ENCODE measurements at regions not wholly inside any gene's neighbourhood (a gene's known extent, or its start where the extent isn't known, plus 50 kb on each side); places are given as distances from the start of the nearest gene placed in this dataset.

GRCh38 chr10:108753326-108753725, 1170.0 kb downstream of the XPNPEP1 start:
- in situ Hi-C loops (cut with HindIII; ENCODE audit: low sequenced_read_pairs): no loop called here

DNA sequence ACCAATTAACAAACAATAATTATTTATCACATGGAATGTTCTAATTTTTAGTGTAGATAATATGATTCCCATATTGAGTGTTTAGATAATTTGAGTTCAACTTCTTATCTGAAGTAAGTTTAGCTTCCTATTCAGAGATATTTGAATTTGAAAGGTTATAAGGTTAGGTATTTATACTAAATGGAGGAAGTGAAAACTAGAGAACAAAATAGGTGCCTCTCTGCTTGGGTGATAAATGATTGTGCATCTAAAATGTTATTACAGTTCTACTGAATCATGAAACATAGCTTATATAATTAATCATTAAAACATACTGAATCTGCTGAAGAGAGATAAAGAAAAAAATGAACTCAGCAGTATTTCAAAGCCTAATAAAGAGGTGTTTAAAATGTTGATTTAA, 1174.3 kb downstream of the XPNPEP1 start:
- in situ Hi-C loops (cut with HindIII; ENCODE audit: low sequenced_read_pairs): no loop called here

- in situ Hi-C loops (cut with HindIII; ENCODE audit: low sequenced_read_pairs): no loop called here
Measured at GRCh38 chr10:108736111-108736510, 1187.2 kb downstream of the XPNPEP1 start.

DNA sequence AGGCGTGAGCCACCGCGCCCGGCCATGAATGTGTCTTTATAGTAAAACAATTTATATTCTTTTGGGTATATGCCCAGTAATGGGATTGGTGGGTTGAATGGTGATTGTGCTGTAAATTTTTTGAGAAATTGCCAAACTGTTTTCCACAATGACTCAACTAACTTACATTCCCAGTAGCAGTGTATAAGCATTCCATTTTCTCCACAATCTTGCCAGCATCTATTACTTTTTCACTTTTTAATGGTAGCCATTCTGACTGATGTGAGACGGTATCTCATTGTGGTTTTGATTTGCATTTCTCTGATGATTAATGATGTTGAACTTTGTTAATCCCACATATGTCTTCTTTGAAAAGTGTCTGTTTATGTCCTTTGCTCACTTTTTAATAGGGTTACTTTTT, 1187.9 kb downstream of the XPNPEP1 start:
- in situ Hi-C loops (cut with HindIII; ENCODE audit: low sequenced_read_pairs): no loop called here

DNA sequence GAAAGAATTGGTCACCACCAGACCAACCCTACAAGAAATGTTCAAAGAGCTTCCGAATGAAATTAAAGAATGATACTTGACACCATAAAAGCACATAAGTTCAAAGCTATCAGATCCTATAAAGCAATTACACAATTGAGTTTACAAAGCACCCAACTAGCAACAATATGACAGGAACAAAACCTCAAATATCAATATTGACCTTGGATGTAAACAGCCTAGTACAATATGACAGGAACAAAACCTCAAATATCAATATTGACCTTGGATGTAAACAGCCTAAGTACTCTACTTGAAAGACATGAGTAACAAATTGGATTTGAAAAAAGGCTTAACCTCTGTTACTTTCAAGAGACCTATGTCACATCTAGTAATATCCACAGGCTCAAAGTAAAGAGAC, 1201.4 kb downstream of the XPNPEP1 start:
- in situ Hi-C loops (cut with HindIII; ENCODE audit: low sequenced_read_pairs): no loop called here

GRCh38 chr10:108716352-108716751, 1207.0 kb downstream of the XPNPEP1 start:
- in situ Hi-C loops (cut with HindIII; ENCODE audit: low sequenced_read_pairs): no loop called here

DNA sequence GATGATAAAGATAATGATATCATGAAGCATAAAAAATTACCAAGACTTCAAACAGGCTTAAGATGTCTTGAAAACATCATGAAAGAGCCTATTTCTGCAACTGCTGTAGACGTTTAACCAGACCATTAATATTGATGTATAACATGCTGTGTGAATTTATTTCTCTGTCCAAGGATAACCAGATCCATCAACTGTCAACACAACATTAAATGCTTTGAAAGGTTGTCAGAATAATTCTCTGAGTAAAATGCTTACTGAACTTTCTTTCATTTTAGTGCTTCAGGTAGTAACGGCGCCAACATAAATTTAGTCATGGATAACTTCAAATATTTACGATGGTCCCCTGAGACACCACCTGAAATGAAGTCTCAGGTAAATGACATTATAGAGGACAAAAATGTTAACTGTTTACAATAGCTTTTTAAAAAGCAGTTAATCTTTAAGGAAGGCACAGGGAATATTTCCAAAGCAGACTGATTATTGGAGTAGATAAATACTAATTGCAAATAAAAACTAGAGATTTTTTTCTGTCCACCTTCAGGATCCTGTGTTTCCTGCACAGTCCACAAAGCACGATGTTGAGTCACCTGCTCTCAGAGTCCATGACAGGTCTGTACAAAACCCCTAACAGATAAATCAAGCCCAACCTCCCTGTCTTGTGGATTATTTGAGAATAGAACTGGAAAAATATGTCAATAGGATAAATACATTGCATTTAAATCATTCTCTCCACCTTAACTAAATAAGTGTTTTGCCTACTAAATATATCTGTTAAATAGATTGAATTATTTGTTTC, 1213.2 kb downstream of the XPNPEP1 start:
- in situ Hi-C loops (cut with HindIII; ENCODE audit: low sequenced_read_pairs): no loop called here

DNA sequence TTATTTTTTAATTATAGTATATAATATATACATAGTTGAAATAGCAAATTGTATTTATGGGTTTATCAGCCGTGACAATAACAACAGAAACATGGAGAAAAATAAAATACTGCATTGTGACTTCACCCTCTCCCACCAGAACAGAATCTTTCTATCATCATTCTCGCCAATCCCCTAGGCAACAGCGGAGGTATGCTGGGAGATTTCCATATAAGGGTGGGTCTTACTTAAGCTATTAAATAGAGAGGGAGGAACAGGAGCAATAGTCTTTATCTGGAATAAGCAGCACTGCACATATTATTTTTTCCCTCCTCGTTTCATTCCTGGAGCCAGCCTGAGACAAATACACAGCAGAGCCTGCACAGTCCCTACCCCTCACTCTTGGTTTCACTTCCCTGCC, 1214.9 kb downstream of the XPNPEP1 start:
- in situ Hi-C loops (cut with HindIII; ENCODE audit: low sequenced_read_pairs): no loop called here

GRCh38 chr10:108696792-108697477, 1226.4 kb downstream of the XPNPEP1 start:
- in situ Hi-C loops (cut with HindIII; ENCODE audit: low sequenced_read_pairs): no loop called here

DNA sequence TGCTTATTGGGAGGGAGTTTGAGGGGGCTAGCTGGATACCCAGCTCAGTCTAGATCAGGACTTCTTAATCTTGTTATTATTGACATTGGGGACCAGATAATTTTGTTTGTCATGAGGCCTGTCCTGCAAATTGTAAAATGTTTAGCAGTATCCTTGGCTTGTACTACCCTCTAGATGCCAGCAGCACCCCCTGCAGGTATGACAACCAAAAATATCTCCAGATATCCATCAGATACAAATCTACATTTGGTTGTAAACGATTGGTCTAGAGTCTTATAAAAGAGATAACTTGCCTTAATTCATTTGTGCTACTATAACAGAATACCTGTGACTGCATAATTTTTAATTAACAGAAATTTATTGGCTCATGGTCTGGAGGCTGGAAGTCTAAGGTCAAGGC, 1232.2 kb downstream of the XPNPEP1 start:
- in situ Hi-C loops (cut with HindIII; ENCODE audit: low sequenced_read_pairs): no loop called here

DNA sequence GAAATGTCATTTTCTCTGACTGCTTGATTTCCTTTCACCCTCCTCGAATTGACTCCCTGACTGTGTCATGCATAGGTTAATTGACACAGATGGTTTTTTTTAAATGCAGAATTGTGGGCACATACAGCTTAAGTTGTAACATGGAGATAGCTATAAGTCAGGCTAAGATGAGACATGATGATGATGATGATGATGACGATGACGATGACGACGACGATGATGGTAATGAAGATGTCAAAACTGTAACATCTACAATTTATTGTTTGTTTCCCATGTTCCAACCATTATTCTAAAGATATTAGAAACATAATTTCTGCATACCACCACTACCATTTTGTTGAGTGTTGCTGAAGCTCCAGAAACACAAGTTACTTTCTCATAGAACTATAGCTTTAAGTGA, 1232.8 kb downstream of the XPNPEP1 start:
- in situ Hi-C loops (cut with HindIII; ENCODE audit: low sequenced_read_pairs): no loop called here

DNA sequence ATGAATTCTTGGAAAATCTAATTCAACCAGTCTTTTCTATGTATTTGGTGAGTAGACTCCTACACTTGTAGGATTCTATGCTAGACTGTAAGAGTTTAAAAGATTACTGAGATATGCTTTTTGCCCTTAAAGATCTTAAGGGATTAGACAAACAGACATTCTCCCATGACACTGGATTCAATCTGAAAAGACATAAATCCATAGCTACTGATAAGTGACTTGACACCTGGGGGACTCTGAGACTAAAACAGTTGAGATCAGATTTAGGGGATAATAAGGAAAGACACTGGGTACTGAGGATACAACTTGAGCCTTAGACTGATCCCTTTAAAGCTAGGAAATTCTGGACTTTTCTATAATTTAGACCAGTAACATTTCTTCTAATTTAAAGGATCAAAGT, 1233.4 kb downstream of the XPNPEP1 start:
- in situ Hi-C loops (cut with HindIII; ENCODE audit: low sequenced_read_pairs): no loop called here

GRCh38 chr10:108688314-108688713, 1235.0 kb downstream of the XPNPEP1 start:
- in situ Hi-C loops (cut with HindIII; ENCODE audit: low sequenced_read_pairs): no loop called here

DNA sequence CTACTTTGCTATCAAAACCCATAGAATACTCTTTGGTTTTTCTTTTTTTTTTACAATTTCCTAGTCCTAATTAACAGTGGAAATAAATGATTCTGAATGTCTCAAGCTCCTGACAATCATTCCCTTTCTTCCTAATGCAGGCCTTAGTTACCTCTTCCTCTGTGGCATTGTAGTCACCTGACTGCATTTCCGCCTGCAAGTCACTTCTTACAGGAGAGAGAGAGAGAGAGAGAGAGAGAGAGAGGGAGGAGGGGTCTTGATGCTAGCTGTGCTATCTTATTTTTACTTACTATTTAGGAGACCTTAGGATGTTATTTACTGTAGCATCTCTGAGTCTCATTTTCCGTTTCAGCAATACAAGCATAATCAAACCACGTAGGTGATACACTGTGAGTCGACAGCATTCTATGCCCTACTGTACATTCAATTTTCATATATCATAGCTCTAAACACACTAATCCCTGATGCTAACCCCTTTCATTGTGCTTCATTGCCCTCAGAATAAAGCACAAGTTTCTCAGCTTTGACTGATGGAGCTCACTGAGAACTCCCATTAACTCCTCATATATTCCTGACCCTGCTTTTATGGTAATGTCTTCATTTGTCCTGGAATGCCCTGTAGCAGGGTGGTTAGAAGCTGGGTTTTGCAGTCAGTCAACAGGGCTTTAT, 1237.3 kb downstream of the XPNPEP1 start:
- in situ Hi-C loops (cut with HindIII; ENCODE audit: low sequenced_read_pairs): no loop called here

DNA sequence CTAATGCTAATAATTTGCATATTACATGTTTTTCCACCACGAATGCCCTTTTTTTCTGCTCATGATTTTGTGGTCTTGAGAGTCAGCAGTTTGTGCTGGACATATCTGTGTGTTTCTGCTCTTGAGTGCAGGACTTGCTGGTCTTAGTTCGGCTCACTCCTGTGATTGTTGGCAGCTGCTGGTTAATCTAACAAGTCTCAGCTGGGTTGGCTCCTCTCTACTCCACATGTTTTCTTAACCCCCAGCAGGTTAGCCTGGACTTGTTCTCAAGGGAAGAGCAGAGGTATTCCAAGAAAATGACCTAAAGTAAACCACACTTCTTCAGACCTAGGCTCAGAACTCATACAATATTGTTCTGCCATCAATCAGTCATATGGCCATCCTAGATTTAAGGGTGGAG, 1238.9 kb downstream of the XPNPEP1 start:
- in situ Hi-C loops (cut with HindIII; ENCODE audit: low sequenced_read_pairs): no loop called here

DNA sequence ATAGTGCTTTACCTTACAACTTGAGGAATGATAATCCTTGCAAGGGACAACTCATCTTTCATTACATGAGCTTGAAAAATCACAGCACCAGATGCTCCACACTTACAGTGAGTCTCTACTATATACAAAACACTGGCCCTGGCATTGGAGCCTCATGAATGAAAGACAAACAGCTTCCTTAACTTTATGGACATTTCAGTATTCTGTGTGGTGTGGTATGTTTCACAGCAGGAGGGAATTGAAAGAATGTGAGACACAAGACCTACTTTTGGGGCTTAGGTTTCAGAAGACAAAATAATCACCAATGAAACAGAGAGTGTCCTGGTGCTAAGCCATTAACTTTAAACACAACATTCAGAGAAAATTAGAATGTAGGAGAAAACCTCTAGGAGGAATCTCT, 1249.6 kb downstream of the XPNPEP1 start:
- in situ Hi-C loops (cut with HindIII; ENCODE audit: low sequenced_read_pairs): no loop called here

DNA sequence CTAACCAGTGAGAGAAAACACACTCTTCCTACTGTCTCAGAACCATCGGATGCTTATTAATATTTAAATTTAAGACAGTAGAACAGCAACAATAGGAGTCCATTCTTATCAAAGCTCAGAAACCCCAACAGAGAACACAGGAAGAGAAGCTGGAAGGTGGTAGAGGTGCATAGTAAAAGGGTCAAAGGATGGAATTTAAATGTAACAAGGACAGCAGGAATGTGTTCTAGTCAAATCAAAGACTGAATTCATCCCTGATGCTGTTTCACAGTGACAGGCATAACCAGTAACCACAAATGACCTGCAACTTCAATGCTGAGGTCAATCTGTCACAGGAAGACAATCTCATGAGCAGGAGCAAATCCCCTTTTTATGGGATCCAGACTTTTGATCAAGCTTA, 1259.7 kb downstream of the XPNPEP1 start:
- in situ Hi-C loops (cut with HindIII; ENCODE audit: low sequenced_read_pairs): no loop called here

GRCh38 chr10:108662975-108663374, 1260.3 kb downstream of the XPNPEP1 start:
- in situ Hi-C loops (cut with HindIII; ENCODE audit: low sequenced_read_pairs): no loop called here

- in situ Hi-C loops (cut with HindIII; ENCODE audit: low sequenced_read_pairs): no loop called here
Measured at GRCh38 chr10:108655057-108655456, 1268.3 kb downstream of the XPNPEP1 start.

DNA sequence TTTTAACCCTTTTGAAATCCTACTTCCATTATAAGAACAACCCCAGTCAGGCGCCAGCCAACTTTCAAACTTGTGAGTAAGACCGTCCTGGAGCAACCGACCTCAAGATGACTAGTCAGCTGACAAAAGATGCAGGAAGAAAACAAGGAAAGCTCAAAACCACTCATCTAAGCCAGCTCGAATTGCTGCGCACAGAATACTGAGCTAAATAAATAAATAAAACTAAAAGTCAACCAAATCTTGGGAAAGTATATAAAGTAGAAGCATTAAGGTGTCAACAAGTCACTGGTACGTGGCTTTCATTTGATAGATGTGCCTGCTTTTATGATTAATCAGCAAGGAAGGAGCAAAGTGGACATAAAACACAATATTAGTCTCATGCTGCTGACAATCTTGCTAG, 1269.8 kb downstream of the XPNPEP1 start:
- in situ Hi-C loops (cut with HindIII; ENCODE audit: low sequenced_read_pairs): no loop called here

GRCh38 chr10:108639010-108639409, 1284.3 kb downstream of the XPNPEP1 start:
- in situ Hi-C loops (cut with HindIII; ENCODE audit: low sequenced_read_pairs): no loop called here

DNA sequence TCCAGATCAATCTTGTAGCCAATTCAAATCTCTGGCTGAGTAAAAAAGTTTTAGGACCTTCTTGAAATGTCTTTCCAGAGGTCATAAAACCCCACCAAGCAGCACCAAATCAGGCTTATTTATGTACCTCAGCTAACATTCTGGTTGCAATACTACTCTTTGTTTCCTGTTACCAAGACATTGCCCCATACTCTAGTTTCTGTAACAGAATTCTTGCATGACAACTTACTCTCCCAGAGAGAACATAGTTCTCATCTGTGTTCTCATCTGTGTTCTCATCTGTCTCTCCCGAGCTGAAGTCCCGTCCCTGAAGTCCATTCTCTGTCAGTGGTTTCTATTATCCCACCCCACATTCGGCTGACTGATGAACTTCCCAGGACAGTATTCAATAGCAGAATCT, 1285.1 kb downstream of the XPNPEP1 start:
- in situ Hi-C loops (cut with HindIII; ENCODE audit: low sequenced_read_pairs): no loop called here

Data from DLD1 (cell line).